ENCODE measurements at regions not wholly inside any gene's neighbourhood (a gene's known extent, or its start where the extent isn't known, plus 50 kb on each side); places are given as distances from the start of the nearest gene placed in this dataset.

DNA sequence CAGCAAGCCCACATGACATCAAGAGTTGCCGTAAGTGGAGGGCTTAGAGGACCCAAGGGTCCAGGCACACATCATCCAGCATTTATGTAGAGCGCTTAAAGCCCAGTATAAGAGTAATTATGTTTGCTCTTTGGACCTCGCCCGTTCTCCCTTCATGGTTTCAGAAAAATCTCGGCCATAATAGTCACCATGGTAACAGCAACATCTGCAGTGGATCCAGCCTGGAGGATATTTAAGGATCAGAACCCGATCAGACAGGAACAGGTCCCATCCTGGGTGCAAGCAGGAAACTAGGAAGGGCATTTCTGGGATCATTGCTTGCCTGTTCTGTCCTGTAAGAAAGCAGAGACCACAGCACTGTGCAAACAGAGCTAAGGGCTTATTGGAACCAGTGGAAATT is 89.9 kb upstream of the KAZN start:
- DNase-seq: no peak

DNA sequence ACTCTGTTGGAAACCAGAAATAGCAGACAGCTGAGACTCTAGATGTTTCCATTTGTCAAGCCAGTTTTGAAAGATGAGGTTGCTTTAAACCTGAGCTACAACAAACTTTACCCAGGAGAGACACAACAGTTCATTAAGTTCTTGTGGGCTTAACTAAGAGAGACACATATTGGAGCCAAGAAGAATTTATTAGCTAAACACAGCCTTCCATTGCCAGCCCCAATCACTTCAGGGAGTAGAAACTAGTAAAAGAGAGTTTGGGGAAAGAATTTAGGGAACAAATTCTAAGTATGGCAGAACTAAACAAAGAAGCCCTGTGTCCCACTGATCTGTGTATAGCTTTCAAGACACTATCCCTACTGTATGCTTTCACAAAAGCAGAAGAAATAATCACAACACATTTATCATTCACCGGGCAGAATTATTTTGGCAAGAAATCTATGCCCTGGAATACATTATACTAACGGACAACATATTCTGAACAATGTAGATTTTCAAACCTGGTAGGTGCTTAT is 87.3 kb upstream of the KAZN start:
- no peak for DNase-seq

- no peak for DNase-seq
These were observed 86.5 kb upstream of the KAZN start for GRCh38 chr1:14511796-14512585.

GRCh38 chr1:14513111-14513510 is 85.4 kb upstream of the KAZN start:
- no peak for DNase-seq

- DNase-seq: no peak
These were observed 83.7 kb upstream of the KAZN start for GRCh38 chr1:14514739-14515138.

- no peak for DNase-seq
These were observed 81.3 kb upstream of the KAZN start for GRCh38 chr1:14516974-14517840.

- DNase-seq: no peak
These were observed 80.7 kb upstream of the KAZN start for GRCh38 chr1:14517841-14518180.

DNA sequence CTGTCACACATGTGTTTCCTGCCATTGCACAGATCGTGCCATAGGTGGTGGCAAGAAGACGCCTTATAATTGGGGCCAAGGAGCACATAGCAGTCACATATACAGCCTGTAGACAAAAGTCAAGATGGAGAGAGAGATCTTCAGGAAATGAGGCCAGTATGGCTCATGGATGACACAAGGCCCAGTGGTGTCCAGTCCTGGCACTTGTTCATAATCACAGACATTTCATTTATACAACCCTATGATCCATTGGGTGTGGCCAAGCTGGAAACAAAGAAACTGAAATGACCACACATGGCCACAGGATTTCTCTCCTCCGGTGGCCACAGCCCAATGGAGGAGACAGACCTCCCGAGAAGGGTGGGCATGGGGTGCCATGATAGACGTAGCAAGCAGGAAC is 78.5 kb upstream of the KAZN start:
- DNase-seq: no peak

GRCh38 chr1:14520514-14521163 is 77.8 kb upstream of the KAZN start:
- DNase-seq: no peak

DNA sequence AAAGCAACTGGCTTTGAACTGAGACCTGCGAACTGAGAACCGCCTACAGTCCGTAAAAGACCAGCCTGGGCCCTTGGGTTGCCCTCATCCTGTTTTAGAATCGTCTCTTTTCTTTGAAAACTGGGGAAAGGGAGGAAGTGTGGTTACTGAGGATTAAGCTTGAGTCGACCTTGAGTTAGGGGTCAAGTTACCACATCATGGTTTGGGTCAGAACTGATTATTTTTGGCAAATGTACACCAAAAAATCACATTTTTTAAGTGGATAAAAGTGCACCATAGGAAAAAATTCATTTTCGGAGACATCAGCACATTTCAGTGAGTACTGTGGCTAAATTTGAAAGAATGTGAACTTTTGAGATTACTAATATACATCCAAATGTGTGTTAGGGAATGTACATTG is 76.9 kb upstream of the KAZN start:
- no peak for DNase-seq

DNA sequence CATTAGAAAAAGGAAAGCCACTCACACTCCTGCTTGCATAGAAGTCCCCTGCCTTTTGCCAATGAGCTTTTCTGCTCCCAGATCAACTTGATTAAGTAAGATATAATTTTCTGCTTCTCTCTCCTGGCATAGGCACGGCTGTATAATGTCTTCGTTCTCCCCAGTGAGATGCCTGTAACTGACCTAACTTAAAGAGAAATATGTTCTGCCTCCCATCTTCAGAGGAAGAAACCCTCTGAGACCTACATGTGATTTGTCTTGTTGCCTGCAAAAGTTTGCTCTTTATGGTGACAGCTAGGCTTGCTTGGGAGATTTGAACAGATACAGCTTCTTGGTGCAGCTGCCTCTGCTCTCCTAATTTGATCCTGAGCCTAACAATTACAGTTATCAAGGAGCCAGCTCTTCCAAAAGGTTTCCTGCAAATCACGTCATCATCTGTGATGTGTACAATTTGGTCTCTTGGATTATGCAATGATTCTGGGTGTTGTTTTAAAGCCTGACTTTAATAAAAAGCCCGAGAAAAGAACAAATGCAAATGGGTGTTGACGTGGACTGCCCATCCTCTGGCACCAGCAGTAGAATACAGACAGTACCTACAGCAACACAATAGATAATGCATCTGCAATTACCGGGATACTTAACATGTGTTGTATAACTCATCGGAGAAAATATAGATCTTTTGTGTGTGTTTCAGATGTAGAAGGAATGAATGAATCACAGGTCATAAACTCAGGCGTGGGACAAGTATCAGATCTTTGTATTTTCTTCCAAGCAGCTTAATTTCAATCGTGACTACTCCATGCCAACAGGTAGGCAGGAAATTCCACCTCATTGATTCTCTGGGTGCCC is 76.2 kb upstream of the KAZN start:
- DNase-seq: no peak

DNA sequence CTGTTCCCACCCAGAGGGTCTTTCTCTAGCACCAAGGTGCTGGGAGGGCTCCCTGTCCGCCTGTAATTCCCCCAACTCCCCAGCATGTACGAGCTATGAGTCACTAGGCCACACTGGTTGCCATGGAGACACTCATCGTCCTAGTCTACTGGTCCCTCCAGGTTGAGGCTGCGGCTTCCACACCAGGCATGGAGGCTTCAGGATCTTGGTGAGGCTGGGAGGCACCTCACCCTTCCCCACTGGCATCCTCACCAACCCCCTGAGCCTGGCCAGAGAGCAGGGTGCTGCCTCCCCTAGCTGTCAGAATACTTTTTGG is 75.6 kb upstream of the KAZN start:
- no peak for DNase-seq

GRCh38 chr1:14524826-14525636 is 73.5 kb upstream of the KAZN start:
- no peak for DNase-seq

DNA sequence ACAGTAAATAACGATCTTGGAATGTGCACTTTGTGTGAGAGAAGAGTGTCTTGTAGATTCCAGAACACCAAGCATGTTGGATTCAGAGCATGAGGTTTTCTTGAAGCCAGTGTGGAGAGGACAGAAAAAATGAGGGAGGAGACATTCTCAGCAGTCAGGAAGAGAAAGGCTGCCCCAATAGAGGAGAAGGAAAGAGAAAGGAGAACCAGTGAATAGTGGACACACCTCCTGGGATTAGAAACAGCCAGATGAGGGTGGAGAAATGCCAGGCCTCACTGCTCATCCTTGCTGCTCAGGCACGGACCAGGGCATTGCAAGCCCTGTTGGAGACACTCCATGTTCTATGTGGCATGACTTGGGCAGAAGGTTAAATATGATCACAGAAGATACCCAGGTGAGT is 69.0 kb upstream of the KAZN start:
- no peak for DNase-seq

- no peak for DNase-seq
These were observed 67.0 kb upstream of the KAZN start for GRCh38 chr1:14531519-14531918.

GRCh38 chr1:14535619-14536355 is 62.7 kb upstream of the KAZN start:
- DNase-seq: no peak

DNA sequence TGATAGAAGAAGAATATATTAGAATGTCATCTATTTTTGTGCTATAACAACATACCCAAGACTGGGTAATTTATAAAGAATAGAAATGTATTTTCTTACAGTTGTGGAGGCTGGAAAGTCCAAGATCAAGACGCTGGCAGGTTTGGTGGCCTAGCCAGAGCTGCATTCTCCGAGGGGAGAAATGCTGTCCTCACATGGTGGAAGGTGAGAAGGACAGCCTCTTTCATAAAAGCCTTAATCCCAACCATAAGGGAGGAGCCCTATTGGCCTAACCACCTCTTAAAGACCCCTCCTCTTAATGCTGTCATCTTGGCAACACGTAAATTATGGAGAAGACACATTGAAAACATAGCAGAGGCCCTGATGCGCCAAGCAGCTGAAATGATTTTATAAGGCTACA is 60.1 kb upstream of the KAZN start:
- DNase-seq: no peak

DNA sequence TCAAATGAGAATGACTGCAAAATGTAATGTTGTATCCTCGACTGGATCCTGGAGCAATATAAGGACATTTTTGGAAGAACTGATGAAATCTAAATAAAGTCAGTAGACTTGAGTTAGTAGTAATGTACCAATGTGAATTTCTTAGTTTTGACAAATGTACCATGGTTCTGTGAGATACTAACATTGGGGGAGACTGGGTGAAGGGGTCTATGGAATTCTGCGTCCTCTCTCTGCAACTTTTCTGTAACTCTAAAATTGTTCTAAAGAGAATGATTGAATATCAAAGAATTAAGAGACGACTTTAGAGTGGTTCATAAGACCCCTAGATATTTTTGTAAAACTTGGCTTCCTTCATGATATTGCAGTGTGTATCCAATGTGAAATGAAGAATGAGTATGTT is 59.2 kb upstream of the KAZN start:
- no peak for DNase-seq

DNA sequence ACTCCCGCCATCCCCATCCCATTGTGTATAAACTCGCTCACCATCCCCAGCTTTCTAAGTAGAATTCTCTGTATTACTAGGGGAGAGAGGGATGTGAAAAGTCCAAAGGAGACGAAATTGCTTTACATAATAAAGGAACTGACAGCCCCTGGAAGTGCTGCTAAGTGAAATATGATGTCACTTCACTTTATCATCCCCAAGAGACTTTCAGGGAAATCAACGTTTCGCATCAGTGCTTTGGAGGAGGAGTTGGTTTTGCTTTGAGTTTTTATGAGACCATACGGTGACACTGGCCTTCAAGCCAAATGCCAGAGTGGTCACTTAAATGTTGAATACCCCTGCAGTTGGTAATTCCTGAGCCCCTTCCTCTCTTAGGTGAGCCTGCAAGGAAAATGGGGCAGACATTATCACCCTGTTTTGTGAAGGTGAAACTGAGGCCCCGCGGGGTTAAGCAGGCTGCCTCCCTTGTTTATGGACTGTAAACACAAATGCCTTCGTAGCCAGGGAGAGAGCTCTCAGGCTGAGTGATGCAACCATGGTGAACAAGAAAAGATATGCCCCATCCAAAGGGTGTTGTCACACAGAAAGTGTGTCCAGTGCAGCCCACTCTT is 58.4 kb upstream of the KAZN start:
- DNase-seq: no peak

DNA sequence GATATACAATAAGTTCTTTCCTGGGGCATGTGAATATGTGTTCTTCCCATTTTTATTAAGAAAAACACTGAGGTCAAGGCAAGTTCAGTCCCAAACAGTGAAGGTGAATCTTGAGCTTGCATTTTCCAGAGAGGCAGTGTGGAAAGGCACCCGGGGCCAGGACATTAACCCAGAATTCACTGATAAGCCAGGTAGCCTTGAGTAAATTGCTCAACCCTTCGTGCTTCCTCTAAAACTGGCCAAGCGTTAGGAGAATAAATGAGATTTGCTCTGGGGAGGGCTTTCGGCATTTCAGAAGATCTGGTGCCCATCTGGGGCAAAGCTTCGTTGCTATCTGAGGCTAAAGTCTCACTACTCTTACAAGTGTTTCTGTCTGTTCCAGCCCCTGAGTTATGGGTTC is 57.1 kb upstream of the KAZN start:
- DNase-seq: no peak
